Neural cell (in vitro differentiated cells): ENCODE measurements at regions not wholly inside any gene's neighbourhood (a gene's known extent, or its start where the extent isn't known, plus 50 kb on each side); places are given as distances from the start of the nearest gene placed in this dataset.

Experiments used
- CTCF ChIP-seq: fragments of 450-650 bp; IDR thresholded peaks from 2 replicates; pipeline ENCODE4 v1.5.1; 2014; ENCODE audit warnings: antibody characterized with exemption, mild to moderate bottlenecking, moderate library complexity; ENCODE audit not compliant: poor library complexity, severe bottlenecking
- EP300 ChIP-seq: fragments of 450-650 bp; conservative IDR thresholded peaks from 2 replicates; pipeline ENCODE4 v1.6.1; 2014; ENCODE audit warnings: antibody characterized with exemption, mild to moderate bottlenecking, moderate library complexity; ENCODE audit not compliant: poor library complexity, severe bottlenecking
- EZH2 ChIP-seq: fragments of 200-600, 300-800 bp; shearing (Covaris generic), sonication (generic); IDR thresholded peaks from 2 replicates; pipeline ENCODE4 v1.6.1; 2014; ENCODE audit warnings: antibody characterized with exemption, low read length, borderline replicate concordance, mild to moderate bottlenecking; ENCODE audit not compliant: insufficient read depth, poor library complexity, severe bottlenecking
- POLR2AphosphoS5 ChIP-seq: IDR thresholded peaks from 2 replicates; pipeline ENCODE4 v1.6.1; 2012
- REST ChIP-seq: IDR thresholded peaks from 2 replicates; pipeline ENCODE4 v1.6.1; 2012; ENCODE audit warnings: borderline replicate concordance

GRCh38 chr1:113340038-113340437 lies 50.3 kb upstream of the MAGI3 start:
- TF ChIP-seq CTCF (no peak), EP300 (no peak), POLR2AphosphoS5 (no peak), EZH2 (no peak), REST (no peak)
